Brain microvascular endothelial cell (primary cell): ENCODE measurements at regions not wholly inside any gene's neighbourhood (a gene's known extent, or its start where the extent isn't known, plus 50 kb on each side); places are given as distances from the start of the nearest gene placed in this dataset.
"Not testable (repeated sequence)": the region's sequence is repeated elsewhere in the genome, so short reads cannot be mapped to it uniquely, and the experiment has no call there.

ENCODE experiments used
- DNase-seq: peaks from one replicate; pipeline ENCODE4 v3.0.0-alpha.2; 2020
- H3K27ac ChIP-seq: fragments of 250-450 bp; sonication (Bioruptor Pico); 2 replicates; pipeline ENCODE4 v1.5.1; 2020; ENCODE audit warnings: mild to moderate bottlenecking, moderate library complexity
- H3K27me3 ChIP-seq: fragments of 250-450 bp; sonication (Bioruptor Pico); replicated peaks from 2 replicates; pipeline ENCODE4 v1.5.1; 2020; ENCODE audit warnings: mild to moderate bottlenecking
- H3K36me3 ChIP-seq: fragments of 250-450 bp; sonication (Bioruptor Pico); replicated peaks from 2 replicates; pipeline ENCODE4 v1.5.1; 2020; ENCODE audit warnings: mild to moderate bottlenecking
- H3K4me3 ChIP-seq: 2 replicates; pipeline ENCODE4 v1.5.1; 2011; ENCODE audit warnings: low read depth, mild to moderate bottlenecking, control low read depth, low read length, moderate library complexity
- CTCF ChIP-seq: IDR thresholded peaks from 2 replicates; pipeline ENCODE4 v1.5.1; 2011; ENCODE audit warnings: low read depth, mild to moderate bottlenecking, moderate library complexity, low read length, control low read depth, inconsistent platforms; ENCODE audit errors: missing control alignments
- in situ Hi-C: cut with HindIII; loops from 2 replicates; pipeline ENCODE4 v1.10.0; 2017; ENCODE audit warnings: low sequenced_read_pairs, low pct_ligation_motif_present

GRCh38 chr7:3154881-3155494, 111.3 kb upstream of the CARD11 start:
- in situ Hi-C loops = no loop called here
- H3K4me3 ChIP-seq = no peak overlapping the region
- DNase-seq = peak; percentile 52
- H3K27ac ChIP-seq = no peak overlapping the region
- peak; percentile 79 for TF ChIP-seq CTCF
- H3K36me3 ChIP-seq = no peaks in the 10 kb centered on the region
- H3K27me3 ChIP-seq = no peaks in the 10 kb centered on the region

- no peak overlapping the region for H3K27ac ChIP-seq
- no peak overlapping the region for H3K4me3 ChIP-seq
- DNase-seq = no peak
- no peaks in the 10 kb centered on the region for H3K27me3 ChIP-seq
- no peaks in the 10 kb centered on the region for H3K36me3 ChIP-seq
- no peak for TF ChIP-seq CTCF
- in situ Hi-C loops = no loop called here
Observed at GRCh38 chr7:3156508-3156907, 112.8 kb upstream of the CARD11 start.

- Histone ChIP-seq H3K36me3 (no peaks in the 10 kb centered on the region), H3K27ac (no peak overlapping the region), H3K4me3 (no peak overlapping the region), H3K27me3 (no peaks in the 10 kb centered on the region)
- peak; percentile 18 for DNase-seq
- in situ Hi-C loops = no loop called here
- TF ChIP-seq CTCF = no peak
Observed at GRCh38 chr7:3157566-3158287, 114.1 kb upstream of the CARD11 start.

- TF ChIP-seq CTCF = no peak
- no peak overlapping the region for H3K4me3 ChIP-seq
- in situ Hi-C loops = no loop called here
- H3K36me3 ChIP-seq = no peaks in the 10 kb centered on the region
- DNase-seq = no peak
- H3K27ac ChIP-seq = no peak overlapping the region
- H3K27me3 ChIP-seq = no peaks in the 10 kb centered on the region
Observed at GRCh38 chr7:3158341-3158760, 114.7 kb upstream of the CARD11 start.

- Histone ChIP-seq H3K27ac (no peak overlapping the region), H3K27me3 (no peaks in the 10 kb centered on the region), H3K36me3 (no peaks in the 10 kb centered on the region), H3K4me3 (no peak overlapping the region)
- TF ChIP-seq CTCF = no peak
- no peak for DNase-seq
- in situ Hi-C loops = no loop called here
Observed at GRCh38 chr7:3159039-3159438, 115.4 kb upstream of the CARD11 start.

- in situ Hi-C loops = no loop called here
- H3K27me3 ChIP-seq = no peaks in the 10 kb centered on the region
- H3K36me3 ChIP-seq = no peaks in the 10 kb centered on the region
- H3K27ac ChIP-seq = no peak overlapping the region
- TF ChIP-seq CTCF = no peak
- no peak for DNase-seq
- no peak overlapping the region for H3K4me3 ChIP-seq
Observed at GRCh38 chr7:3159445-3159844, 115.8 kb upstream of the CARD11 start.

GRCh38 chr7:3159926-3160325, 116.3 kb upstream of the CARD11 start:
- in situ Hi-C loops, H3K27me3 ChIP-seq, H3K4me3 ChIP-seq, DNase-seq, H3K27ac ChIP-seq, H3K36me3 ChIP-seq: not testable (repeated sequence)
